CD14-positive monocyte (primary cell): ENCODE measurements at regions not wholly inside any gene's neighbourhood (a gene's known extent, or its start where the extent isn't known, plus 50 kb on each side); places are given as distances from the start of the nearest gene placed in this dataset.

Experiments used
- DNase-seq, 3 donors: peaks; one replicate each; pipeline ENCODE4 v3.0.0-alpha.2; 2011 to 2022
- H2AFZ ChIP-seq: 2 replicates; pipeline ENCODE4 v1.6.0; 2012; ENCODE audit warnings: mild to moderate bottlenecking, low read depth, low read length, inconsistent platforms; ENCODE audit not compliant: insufficient read depth, poor library complexity, severe bottlenecking
- H3K27ac ChIP-seq, 2 donors: 1 replicate in 1 of 2; 2 replicates in 1 of 2; pipeline ENCODE4 v1.5.1; 2012 to 2013; ENCODE audit warnings: low read length in 2 of 2, control low read depth in 1 of 2, inconsistent platforms in 1 of 2, low read depth in 1 of 2, mild to moderate bottlenecking in 1 of 2
- H3K27me3 ChIP-seq, 2 donors: one replicate each; pipeline versions ENCODE4 v1.6.0 to v1.6.1; 2011 to 2013; ENCODE audit warnings: low read length in 2 of 2; ENCODE audit not compliant: control insufficient read depth in 2 of 2, insufficient read depth in 2 of 2
- H3K36me3 ChIP-seq, 2 donors: replicated peaks in 1 of 2; 1 replicate in 1 of 2; 2 replicates in 1 of 2; pipeline versions ENCODE4 v1.5.1 to v1.6.1; 2012 to 2013; ENCODE audit warnings: low read length in 2 of 2, control low read depth in 1 of 2, inconsistent platforms in 1 of 2, mild to moderate bottlenecking in 1 of 2; ENCODE audit not compliant: insufficient read depth in 2 of 2, control insufficient read depth in 1 of 2
- H3K4me1 ChIP-seq, 2 donors: 1 replicate in 1 of 2; 2 replicates in 1 of 2; pipeline versions ENCODE4 v1.5.1 to v1.6.1; 2012 to 2013; ENCODE audit warnings: low read length in 2 of 2, control low read depth in 1 of 2, inconsistent platforms in 1 of 2, mild to moderate bottlenecking in 1 of 2, moderate library complexity in 1 of 2; ENCODE audit not compliant: insufficient read depth in 2 of 2, control insufficient read depth in 1 of 2
- H3K4me2 ChIP-seq: replicated peaks from 2 replicates; pipeline ENCODE3; 2012; ENCODE audit warnings: low read length, moderate library complexity, mild to moderate bottlenecking; ENCODE audit not compliant: poor library complexity, severe bottlenecking; ENCODE audit errors: extremely low read depth
- H3K4me3 ChIP-seq, 3 experiments: fragments of 200-600 bp in 1 of 3; sonication (generic) in 1 of 3; replicated peaks in 1 of 3; 1 replicate in 2 of 3; 2 replicates in 1 of 3; pipeline ENCODE4 v1.5.1; 2011 to 2013; ENCODE audit warnings: low read length in 3 of 3, mild to moderate bottlenecking in 3 of 3, control low read depth in 2 of 3, low read depth in 2 of 3, inconsistent platforms in 1 of 3, moderate library complexity in 1 of 3
- H3K79me2 ChIP-seq: 2 replicates; pipeline ENCODE4 v1.6.0; 2012; ENCODE audit warnings: mild to moderate bottlenecking, control low read depth, inconsistent platforms, low read length, moderate library complexity; ENCODE audit not compliant: insufficient read depth
- H3K9ac ChIP-seq: 2 replicates; pipeline ENCODE4 v1.6.0; 2017; ENCODE audit warnings: low read length, mild to moderate bottlenecking; ENCODE audit not compliant: insufficient read depth, poor library complexity, severe bottlenecking
- H3K9me3 ChIP-seq, 2 donors: replicated peaks in 1 of 2; 1 replicate in 1 of 2; 2 replicates in 1 of 2; pipeline versions ENCODE4 v1.5.1 to v1.6.1; 2012 to 2013; ENCODE audit warnings: low read length in 2 of 2, control low read depth in 1 of 2; ENCODE audit not compliant: control insufficient read depth in 1 of 2, insufficient read depth in 1 of 2
- H4K20me1 ChIP-seq: 2 replicates; pipeline ENCODE4 v1.6.0; 2012; ENCODE audit warnings: mild to moderate bottlenecking, low read length, control low read depth, moderate library complexity; ENCODE audit not compliant: insufficient read depth
- H3K27ac Mint-ChIP-seq, 7 donors: one replicate each; pipeline ENCODE4 v1.8.0; 2020; ENCODE audit warnings: mild to moderate bottlenecking in 7 of 7, mixed read lengths in 7 of 7, moderate library complexity in 6 of 7, inconsistent platforms in 2 of 7
- H3K27me3 Mint-ChIP-seq, 3 donors: one replicate each; pipeline ENCODE4 v1.8.0; 2021 to 2022; ENCODE audit warnings: low read depth in 3 of 3, mild to moderate bottlenecking in 3 of 3, mixed read lengths in 3 of 3, moderate library complexity in 3 of 3, inconsistent platforms in 1 of 3
- H3K36me3 Mint-ChIP-seq, 2 donors: one replicate each; pipeline ENCODE4 v1.8.0; 2020; ENCODE audit warnings: mixed read lengths in 2 of 2, inconsistent platforms in 1 of 2, mild to moderate bottlenecking in 1 of 2
- H3K4me1 Mint-ChIP-seq: one replicate; pipeline ENCODE4 v1.8.0; 2020; ENCODE audit warnings: mild to moderate bottlenecking, mixed read lengths
- H3K4me3 Mint-ChIP-seq, 2 donors: one replicate each; pipeline ENCODE4 v1.8.0; 2020; ENCODE audit warnings: mild to moderate bottlenecking in 2 of 2, mixed read lengths in 2 of 2, moderate library complexity in 1 of 2
- H3K9me3 Mint-ChIP-seq, 7 donors: one replicate each; pipeline ENCODE4 v1.8.0; 2020 to 2022; ENCODE audit warnings: mixed read lengths in 7 of 7, mild to moderate bottlenecking in 6 of 7, moderate library complexity in 6 of 7, inconsistent platforms in 2 of 7
- WGBS: methylation state at CpG from one replicate; pipeline ENCODE4 v1.1.5; 2013; ENCODE audit warnings: missing lambda C conversion rate; ENCODE audit not compliant: insufficient coverage; 5-methylcytosine and 5-hydroxymethylcytosine counted together
- intact Hi-C, 2 donors: fragments of 100-400 bp; cut with micrococcal nuclease; formaldehyde crosslinking; loops; one replicate each; pipeline versions ENCODE4 v1.15.0 to v1.15.1; 2023
- TF ChIP-seq, protein P1 (sequence below): fragments of 200-600 bp; IDR thresholded peaks from one replicate; pipeline ENCODE4 v1.8.0; 2022; ENCODE audit warnings: antibody characterized with exemption, mild to moderate bottlenecking

DNA sequence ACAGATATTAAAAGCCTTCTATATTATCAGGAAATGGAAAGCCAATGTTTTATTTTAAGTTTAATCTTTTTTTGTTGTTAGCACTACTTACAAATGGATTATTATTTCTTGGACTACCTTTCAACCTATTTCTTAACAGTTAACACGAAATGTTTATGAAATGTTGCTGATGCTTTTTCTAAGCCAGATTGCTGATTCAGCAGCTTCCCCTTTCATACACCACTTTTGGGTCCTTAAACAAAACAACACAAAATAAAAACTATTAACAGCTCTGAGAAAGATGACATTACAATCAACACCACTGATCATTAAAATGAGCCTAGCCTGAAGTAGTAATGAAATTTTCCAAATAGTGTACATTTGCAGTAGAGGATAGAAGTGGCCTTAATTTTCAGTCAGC, 99.2 kb upstream of the VEPH1 start:
- Histone ChIP-seq H3K27me3 (peaks cover 2 to 6% of the 10 kb centered on the region in 2 donors), H4K20me1 (no peaks in the 10 kb centered on the region), H3K79me2 (no peaks in the 10 kb centered on the region), H3K4me3 (no peak overlapping the region), H3K4me2 (no peak overlapping the region), H3K27ac (no peak overlapping the region), H2AFZ (no peak overlapping the region), H3K9ac (no peak overlapping the region), H3K36me3 (no peaks in the 10 kb centered on the region), H3K9me3 (no peaks in the 10 kb centered on the region), H3K4me1 (peaks cover 0 to 4% of the 10 kb centered on the region in 2 donors)
- intact Hi-C loops, result no loop called here
- no peak overlapping the region for H3K27ac Mint-ChIP-seq
- DNase-seq, result no peak
- WGBS, result no CpG with 5 or more reads among the region's 1 CpG
- H3K4me1 Mint-ChIP-seq, result peaks cover 4% of the 10 kb centered on the region
- H3K27me3 Mint-ChIP-seq, result peaks cover 0 to 14% (median 7%) of the 10 kb centered on the region in 3 donors
- TF ChIP-seq, protein P1, sequence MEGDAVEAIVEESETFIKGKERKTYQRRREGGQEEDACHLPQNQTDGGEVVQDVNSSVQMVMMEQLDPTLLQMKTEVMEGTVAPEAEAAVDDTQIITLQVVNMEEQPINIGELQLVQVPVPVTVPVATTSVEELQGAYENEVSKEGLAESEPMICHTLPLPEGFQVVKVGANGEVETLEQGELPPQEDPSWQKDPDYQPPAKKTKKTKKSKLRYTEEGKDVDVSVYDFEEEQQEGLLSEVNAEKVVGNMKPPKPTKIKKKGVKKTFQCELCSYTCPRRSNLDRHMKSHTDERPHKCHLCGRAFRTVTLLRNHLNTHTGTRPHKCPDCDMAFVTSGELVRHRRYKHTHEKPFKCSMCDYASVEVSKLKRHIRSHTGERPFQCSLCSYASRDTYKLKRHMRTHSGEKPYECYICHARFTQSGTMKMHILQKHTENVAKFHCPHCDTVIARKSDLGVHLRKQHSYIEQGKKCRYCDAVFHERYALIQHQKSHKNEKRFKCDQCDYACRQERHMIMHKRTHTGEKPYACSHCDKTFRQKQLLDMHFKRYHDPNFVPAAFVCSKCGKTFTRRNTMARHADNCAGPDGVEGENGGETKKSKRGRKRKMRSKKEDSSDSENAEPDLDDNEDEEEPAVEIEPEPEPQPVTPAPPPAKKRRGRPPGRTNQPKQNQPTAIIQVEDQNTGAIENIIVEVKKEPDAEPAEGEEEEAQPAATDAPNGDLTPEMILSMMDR, result no peak
- H3K4me3 Mint-ChIP-seq, result no peak overlapping the region
- H3K9me3 Mint-ChIP-seq, result peaks cover 0 to 4% (median 0%) of the 10 kb centered on the region in 7 donors
- H3K36me3 Mint-ChIP-seq, result no peaks in the 10 kb centered on the region

DNA sequence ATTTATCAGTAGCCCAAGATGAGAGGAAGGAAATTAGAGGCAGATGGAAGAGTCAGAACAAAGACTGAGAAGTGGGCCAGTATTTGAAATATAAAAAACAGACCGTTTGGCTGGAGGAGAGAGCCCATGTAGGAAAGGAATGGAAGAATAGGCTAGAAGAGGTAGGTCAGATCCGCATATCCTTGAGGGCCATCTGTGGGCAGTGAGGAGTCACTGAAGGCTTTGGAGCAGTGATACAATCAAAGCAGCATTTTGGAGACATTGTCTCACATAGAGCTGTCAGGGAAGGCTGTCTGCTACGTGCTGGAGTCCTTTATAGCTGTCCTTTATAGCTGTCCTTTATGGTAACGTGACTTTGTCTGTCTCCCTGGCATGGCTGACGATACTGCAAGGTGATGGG, 92.0 kb upstream of the VEPH1 start:
- H3K9ac ChIP-seq, result no peak overlapping the region
- H3K27ac ChIP-seq, result no peak overlapping the region
- H3K27ac Mint-ChIP-seq, result peak overlapping the region in 2 of 7 donors; percentile 20 to 27
- TF ChIP-seq, protein P1, result no peak
- no peak overlapping the region for H3K4me2 ChIP-seq
- no peaks in the 10 kb centered on the region for H3K27me3 ChIP-seq
- peaks cover 4 to 7% (median 5%) of the 10 kb centered on the region in 3 donors for H3K27me3 Mint-ChIP-seq
- no peaks in the 10 kb centered on the region for H3K9me3 Mint-ChIP-seq
- H3K4me3 ChIP-seq, result no peak overlapping the region
- intact Hi-C loops, result no loop called here
- H3K9me3 ChIP-seq, result no peaks in the 10 kb centered on the region
- H4K20me1 ChIP-seq, result no peaks in the 10 kb centered on the region
- peaks cover 4% of the 10 kb centered on the region for H3K4me1 Mint-ChIP-seq
- no peak for DNase-seq
- 73% methylated on average over 3 of the region's 5 CpGs for WGBS
- H2AFZ ChIP-seq, result no peak overlapping the region
- H3K36me3 Mint-ChIP-seq, result no peaks in the 10 kb centered on the region
- H3K4me3 Mint-ChIP-seq, result no peak overlapping the region
- H3K4me1 ChIP-seq, result no peaks in the 10 kb centered on the region
- H3K79me2 ChIP-seq, result no peaks in the 10 kb centered on the region
- H3K36me3 ChIP-seq, result no peaks in the 10 kb centered on the region
